ENCODE measurements at regions not wholly inside any gene's neighbourhood (a gene's known extent, or its start where the extent isn't known, plus 50 kb on each side); places are given as distances from the start of the nearest gene placed in this dataset.

DNA sequence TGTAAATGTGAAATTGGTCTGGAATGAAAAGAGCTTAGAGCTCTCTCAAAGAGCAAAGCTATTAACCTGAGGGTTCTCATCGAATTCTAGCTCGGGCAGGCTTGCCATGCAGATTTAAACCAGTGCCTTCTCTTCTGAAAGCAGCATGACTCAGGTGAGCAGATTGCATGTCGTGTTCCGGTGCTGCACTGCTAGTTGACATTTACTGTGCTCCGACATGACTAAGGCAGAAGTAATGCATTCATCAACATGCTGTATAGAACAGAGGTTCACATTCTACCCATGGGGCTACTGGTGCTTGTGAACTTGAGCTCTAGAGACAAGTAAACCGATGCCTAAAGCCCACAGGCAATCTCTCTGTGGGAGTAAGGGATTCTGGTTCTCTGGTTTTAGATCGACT is 947.7 kb downstream of the EFNB2 start:
- no peak overlapping the region for H4K8ac ChIP-seq (ENCODE audit: extremely low read depth, insufficient read depth, low read length)
- H3K27me3 ChIP-seq (replicated peaks in 1 of 4; ENCODE audit: control insufficient read depth in 3 of 4, extremely low read depth in 1 of 4, insufficient read depth in 3 of 4, low read length in 3 of 4) = no peaks in the 10 kb centered on the region
- H3K4me2 ChIP-seq (ENCODE audit: insufficient read depth in 1 of 2, low read depth in 2 of 2, low read length in 2 of 2) = no peak overlapping the region
- WGBS, 2 experiments (ENCODE audit: extremely low coverage in 1 of 2, insufficient coverage in 1 of 2, insufficient read length in 1 of 2, insufficient replicate concordance in 2 of 2, low coverage in 1 of 2, low lambda C conversion rate in 2 of 2, missing lambda C conversion rate in 1 of 2) = 91% methylated on average over 7 of the region's 7 CpGs; no CpG with 5 or more reads in 1 of the 2 experiments
- H3K4me1 ChIP-seq (replicated peaks in 1 of 4; ENCODE audit: control insufficient read depth in 3 of 4, insufficient read depth in 4 of 4, low read length in 3 of 4) = no peaks in the 10 kb centered on the region
- no peak overlapping the region for H4K91ac ChIP-seq (replicated peaks; ENCODE audit: insufficient read length, low read length)
- H3K79me2 ChIP-seq (ENCODE audit: control insufficient read depth in 1 of 2, insufficient read depth in 2 of 2, low read length in 2 of 2) = no peaks in the 10 kb centered on the region
- H4K20me1 ChIP-seq (replicated peaks in 1 of 2; ENCODE audit: control insufficient read depth in 1 of 2, insufficient read depth in 2 of 2, low read length in 2 of 2) = no peaks in the 10 kb centered on the region
- no peak overlapping the region for H2AFZ ChIP-seq (ENCODE audit: low read length)
- H3K4ac ChIP-seq (replicated peaks; ENCODE audit: insufficient read length, low read depth, low read length) = no peak overlapping the region
- no peak overlapping the region for H3K14ac ChIP-seq (ENCODE audit: insufficient read length)
- no peaks in the 10 kb centered on the region for H3K9me3 ChIP-seq (ENCODE audit: insufficient read depth in 2 of 2, low read depth in 1 of 2, low read length in 1 of 2)
- FAIRE-seq = no peak
- ChIA-PET POLR2A (ENCODE audit: partially characterized antibody) (no interaction called here), CTCF (ENCODE audit: partially characterized antibody) (no interaction called here)
- no peak overlapping the region for H3K18ac ChIP-seq (ENCODE audit: extremely low read depth, low read length)
- no peak overlapping the region for H2AK5ac ChIP-seq (ENCODE audit: low read depth, low read length)
- H3K23me2 ChIP-seq (ENCODE audit: low read depth, low read length) = no peaks in the 10 kb centered on the region
- H3K27ac ChIP-seq (ENCODE audit: low read depth, low read length) = no peak overlapping the region
- H2BK5ac ChIP-seq (ENCODE audit: low read depth, low read length) = no peak overlapping the region
- no peak overlapping the region for H3K4me3 ChIP-seq (ENCODE audit: extremely low read depth in 1 of 4, insufficient read depth in 2 of 4, low read depth in 3 of 4, low read length in 4 of 4)
- H3K79me1 ChIP-seq (ENCODE audit: low read depth, low read length) = no peaks in the 10 kb centered on the region
- H2BK20ac ChIP-seq (ENCODE audit: low read length) = no peak overlapping the region
- H3K56ac ChIP-seq (replicated peaks; ENCODE audit: insufficient read length, low read depth, low read length) = no peak overlapping the region
- H3K36me3 ChIP-seq (ENCODE audit: control insufficient read depth in 2 of 4, insufficient read depth in 4 of 4, low read length in 3 of 4) = no peaks in the 10 kb centered on the region
- DNase-seq (ENCODE audit: low read depth in 1 of 2, low spot score in 2 of 2) = no peak
- no peak overlapping the region for H3K23ac ChIP-seq (ENCODE audit: insufficient read length)
- H4K5ac ChIP-seq (ENCODE audit: insufficient read length, low read depth, low read length) = no peak overlapping the region
- no peak overlapping the region for H2BK120ac ChIP-seq (replicated peaks; ENCODE audit: low read depth, low read length)
- no peak overlapping the region for H2BK12ac ChIP-seq (ENCODE audit: low read depth, low read length)
- H2BK15ac ChIP-seq (ENCODE audit: low read length) = no peak overlapping the region
- H3K9ac ChIP-seq (replicated peaks in 1 of 4; ENCODE audit: extremely low read depth in 1 of 4, low read depth in 3 of 4, low read length in 3 of 4) = no peak overlapping the region
- TF ChIP-seq MAFK (IDR thresholded peaks at IDR 0.05; ENCODE audit: low read depth, low read length) = no peak
- TF ChIP-seq YY1 (IDR thresholded peaks at IDR 0.05; ENCODE audit: low read depth, low read length) = no peak
- no peak for TF ChIP-seq HDAC2 (IDR thresholded peaks at IDR 0.05; ENCODE audit: borderline replicate concordance in 1 of 2, low read depth in 2 of 2, low read length in 2 of 2)
- no peak for TF ChIP-seq ASH2L (IDR thresholded peaks at IDR 0.05; ENCODE audit: low read length)
- TF ChIP-seq CREB1 (IDR thresholded peaks at IDR 0.05) = no peak
- TF ChIP-seq RBBP5 (IDR thresholded peaks at IDR 0.05; ENCODE audit: borderline replicate concordance, low read depth, low read length) = no peak
- no peak for TF ChIP-seq TAF1 (IDR thresholded peaks at IDR 0.05; ENCODE audit: low read depth, low read length)
- TF ChIP-seq CHD2 (IDR thresholded peaks at IDR 0.05; ENCODE audit: low read length) = no peak
- TF ChIP-seq JUND (IDR thresholded peaks at IDR 0.05; ENCODE audit: low read length) = no peak
- no peak for TF ChIP-seq ZNF274 (IDR thresholded peaks at IDR 0.05; ENCODE audit: borderline replicate concordance, extremely low read depth, low read length)
- TF ChIP-seq BCL11A (IDR thresholded peaks at IDR 0.05; ENCODE audit: low read depth in 2 of 2, low read length in 2 of 2) = no peak
- no peak for TF ChIP-seq SIN3A (conservative IDR thresholded peaks at IDR 0.05 in 1 of 2, IDR thresholded peaks at IDR 0.05 in 1 of 2; ENCODE audit: low read depth in 1 of 2, low read length in 2 of 2)
- no peak for TF ChIP-seq USF2 (IDR thresholded peaks at IDR 0.05; ENCODE audit: low read length)
